IMR-90 (cell line): ENCODE measurements at regions not wholly inside any gene's neighbourhood (a gene's known extent, or its start where the extent isn't known, plus 50 kb on each side); places are given as distances from the start of the nearest gene placed in this dataset.

Experiments used
- CHD1 ChIP-seq: IDR thresholded peaks from 2 replicates; pipeline ENCODE4 v1.6.1; 2012; ENCODE audit warnings: low read depth, low read length, improper control_type of control experiment
- MAFK ChIP-seq: IDR thresholded peaks from 2 replicates; pipeline ENCODE4 v1.6.1; 2012; ENCODE audit warnings: low read depth, low read length, improper control_type of control experiment
- POLR2A ChIP-seq: IDR thresholded peaks from 2 replicates; pipeline ENCODE4 v1.6.1; 2012; ENCODE audit warnings: mild to moderate bottlenecking, low read depth, low read length
- RAD21 ChIP-seq: IDR thresholded peaks from 2 replicates; pipeline ENCODE4 v1.6.1; 2012; ENCODE audit warnings: low read length, improper control_type of control experiment
- RCOR1 ChIP-seq: IDR thresholded peaks from 2 replicates; pipeline ENCODE4 v1.6.1; 2012; ENCODE audit warnings: mild to moderate bottlenecking, low read length, improper control_type of control experiment; ENCODE audit not compliant: insufficient replicate concordance
- RFX5 ChIP-seq: IDR thresholded peaks from 2 replicates; pipeline ENCODE4 v1.8.0; 2012; ENCODE audit warnings: low read depth, mild to moderate bottlenecking, low read length, moderate library complexity
- SMC3 ChIP-seq: fragments of 150-350 bp; IDR thresholded peaks from 2 replicates; pipeline ENCODE4 v1.6.1; 2016; ENCODE audit warnings: low read depth, mild to moderate bottlenecking, antibody characterized with exemption, low read length, moderate library complexity
- TF ChIP-seq, protein P1 (sequence below): conservative IDR thresholded peaks from 2 replicates; pipeline ENCODE4 v1.5.1; 2012; ENCODE audit warnings: mild to moderate bottlenecking, low read depth, low read length, improper control_type of control experiment
- TF ChIP-seq, protein P2 (sequence below): fragments of 150-350 bp; IDR thresholded peaks from 2 replicates; pipeline ENCODE4 v1.6.1; 2017; ENCODE audit warnings: mild to moderate bottlenecking, antibody characterized with exemption, low read length, low read depth

- no peak for TF ChIP-seq MAFK
- TF ChIP-seq, protein P1, sequence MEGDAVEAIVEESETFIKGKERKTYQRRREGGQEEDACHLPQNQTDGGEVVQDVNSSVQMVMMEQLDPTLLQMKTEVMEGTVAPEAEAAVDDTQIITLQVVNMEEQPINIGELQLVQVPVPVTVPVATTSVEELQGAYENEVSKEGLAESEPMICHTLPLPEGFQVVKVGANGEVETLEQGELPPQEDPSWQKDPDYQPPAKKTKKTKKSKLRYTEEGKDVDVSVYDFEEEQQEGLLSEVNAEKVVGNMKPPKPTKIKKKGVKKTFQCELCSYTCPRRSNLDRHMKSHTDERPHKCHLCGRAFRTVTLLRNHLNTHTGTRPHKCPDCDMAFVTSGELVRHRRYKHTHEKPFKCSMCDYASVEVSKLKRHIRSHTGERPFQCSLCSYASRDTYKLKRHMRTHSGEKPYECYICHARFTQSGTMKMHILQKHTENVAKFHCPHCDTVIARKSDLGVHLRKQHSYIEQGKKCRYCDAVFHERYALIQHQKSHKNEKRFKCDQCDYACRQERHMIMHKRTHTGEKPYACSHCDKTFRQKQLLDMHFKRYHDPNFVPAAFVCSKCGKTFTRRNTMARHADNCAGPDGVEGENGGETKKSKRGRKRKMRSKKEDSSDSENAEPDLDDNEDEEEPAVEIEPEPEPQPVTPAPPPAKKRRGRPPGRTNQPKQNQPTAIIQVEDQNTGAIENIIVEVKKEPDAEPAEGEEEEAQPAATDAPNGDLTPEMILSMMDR = no peak
- TF ChIP-seq POLR2A = no peak
- TF ChIP-seq CHD1 = no peak
- no peak for TF ChIP-seq SMC3
- no peak for TF ChIP-seq RFX5
- TF ChIP-seq, protein P2, sequence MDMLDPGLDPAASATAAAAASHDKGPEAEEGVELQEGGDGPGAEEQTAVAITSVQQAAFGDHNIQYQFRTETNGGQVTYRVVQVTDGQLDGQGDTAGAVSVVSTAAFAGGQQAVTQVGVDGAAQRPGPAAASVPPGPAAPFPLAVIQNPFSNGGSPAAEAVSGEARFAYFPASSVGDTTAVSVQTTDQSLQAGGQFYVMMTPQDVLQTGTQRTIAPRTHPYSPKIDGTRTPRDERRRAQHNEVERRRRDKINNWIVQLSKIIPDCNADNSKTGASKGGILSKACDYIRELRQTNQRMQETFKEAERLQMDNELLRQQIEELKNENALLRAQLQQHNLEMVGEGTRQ = no peak
- no peak for TF ChIP-seq RAD21
- no peak for TF ChIP-seq RCOR1
Measured at GRCh38 chr21:35127026-35127425, 77.9 kb upstream of the RUNX1 start.
